ENCODE measurements at regions not wholly inside any gene's neighbourhood (a gene's known extent, or its start where the extent isn't known, plus 50 kb on each side); places are given as distances from the start of the nearest gene placed in this dataset.

GRCh38 chr2:118510807-118511206 is 336.6 kb downstream of the EN1 start:
- no peak for TF ChIP-seq ZNF274 (IDR thresholded peaks at IDR 0.05; ENCODE audit: low read depth, low read length)
- no peak overlapping the region for H3K4me3 ChIP-seq (ENCODE audit: low read length)

- no peak for TF ChIP-seq ZNF274 (IDR thresholded peaks at IDR 0.05; ENCODE audit: low read depth, low read length)
- no peak overlapping the region for H3K4me3 ChIP-seq (ENCODE audit: low read length)
These were observed 338.0 kb downstream of the EN1 start for GRCh38 chr2:118509319-118510004.

- H3K4me3 ChIP-seq (ENCODE audit: low read length): no peak overlapping the region
- no peak for TF ChIP-seq ZNF274 (IDR thresholded peaks at IDR 0.05; ENCODE audit: low read depth, low read length)
These were observed 339.2 kb downstream of the EN1 start for GRCh38 chr2:118508282-118508681.

- H3K4me3 ChIP-seq (ENCODE audit: low read length): no peak overlapping the region
- no peak for TF ChIP-seq ZNF274 (IDR thresholded peaks at IDR 0.05; ENCODE audit: low read depth, low read length)
These were observed 342.0 kb downstream of the EN1 start for GRCh38 chr2:118505436-118505835.

GRCh38 chr2:118502106-118502505 is 345.3 kb downstream of the EN1 start:
- H3K4me3 ChIP-seq (ENCODE audit: low read length): no peak overlapping the region
- TF ChIP-seq ZNF274 (IDR thresholded peaks at IDR 0.05; ENCODE audit: low read depth, low read length): no peak

GRCh38 chr2:118498943-118499342 is 348.5 kb downstream of the EN1 start:
- no peak for TF ChIP-seq ZNF274 (IDR thresholded peaks at IDR 0.05; ENCODE audit: low read depth, low read length)
- no peak overlapping the region for H3K4me3 ChIP-seq (ENCODE audit: low read length)

- no peak overlapping the region for H3K4me3 ChIP-seq (ENCODE audit: low read length)
- TF ChIP-seq ZNF274 (IDR thresholded peaks at IDR 0.05; ENCODE audit: low read depth, low read length): no peak
These were observed 350.4 kb downstream of the EN1 start for GRCh38 chr2:118496870-118497611.

- TF ChIP-seq ZNF274 (IDR thresholded peaks at IDR 0.05; ENCODE audit: low read depth, low read length): no peak
- no peak overlapping the region for H3K4me3 ChIP-seq (ENCODE audit: low read length)
These were observed 351.0 kb downstream of the EN1 start for GRCh38 chr2:118496467-118496866.

- no peak for TF ChIP-seq ZNF274 (IDR thresholded peaks at IDR 0.05; ENCODE audit: low read depth, low read length)
- H3K4me3 ChIP-seq (ENCODE audit: low read length): no peak overlapping the region
These were observed 352.2 kb downstream of the EN1 start for GRCh38 chr2:118495290-118495689.

- no peak for TF ChIP-seq ZNF274 (IDR thresholded peaks at IDR 0.05; ENCODE audit: low read depth, low read length)
- no peak overlapping the region for H3K4me3 ChIP-seq (ENCODE audit: low read length)
These were observed 354.2 kb downstream of the EN1 start for GRCh38 chr2:118493213-118493612.

GRCh38 chr2:118492335-118492734 is 355.1 kb downstream of the EN1 start:
- no peak for TF ChIP-seq ZNF274 (IDR thresholded peaks at IDR 0.05; ENCODE audit: low read depth, low read length)

GRCh38 chr2:118490330-118490729 is 357.1 kb downstream of the EN1 start:
- no peak overlapping the region for H3K4me3 ChIP-seq (ENCODE audit: low read length)
- no peak for TF ChIP-seq ZNF274 (IDR thresholded peaks at IDR 0.05; ENCODE audit: low read depth, low read length)

More at GRCh38 chr2:118492335-118492734, 355.1 kb downstream of the EN1 start:
- H3K4me3 ChIP-seq (ENCODE audit: low read length): no peak overlapping the region

GRCh38 chr2:118489712-118490299 is 357.6 kb downstream of the EN1 start:
- TF ChIP-seq ZNF274 (IDR thresholded peaks at IDR 0.05; ENCODE audit: low read depth, low read length): no peak
- no peak overlapping the region for H3K4me3 ChIP-seq (ENCODE audit: low read length)

GRCh38 chr2:118481299-118481698 is 366.1 kb downstream of the EN1 start:
- TF ChIP-seq ZNF274 (IDR thresholded peaks at IDR 0.05; ENCODE audit: low read depth, low read length): no peak
- H3K4me3 ChIP-seq (ENCODE audit: low read length): no peak overlapping the region

- no peak for TF ChIP-seq ZNF274 (IDR thresholded peaks at IDR 0.05; ENCODE audit: low read depth, low read length)
- no peak overlapping the region for H3K4me3 ChIP-seq (ENCODE audit: low read length)
These were observed 368.4 kb downstream of the EN1 start for GRCh38 chr2:118479020-118479419.

All from GM08714 (cell line).